SW 1271 (cell line): ENCODE measurements at regions not wholly inside any gene's neighbourhood (a gene's known extent, or its start where the extent isn't known, plus 50 kb on each side); places are given as distances from the start of the nearest gene placed in this dataset.

Source experiments
- DNase-seq, 2 experiments: peaks; one replicate each; lab custom pipeline; 2025; lab: John Stamatoyannopoulos, UW

- no peak for DNase-seq
These were observed 115.7 kb downstream of the OAT start for GRCh38 chr10:124302951-124303505.

- no peak for DNase-seq
These were observed 117.0 kb downstream of the OAT start for GRCh38 chr10:124301736-124302135.

DNA sequence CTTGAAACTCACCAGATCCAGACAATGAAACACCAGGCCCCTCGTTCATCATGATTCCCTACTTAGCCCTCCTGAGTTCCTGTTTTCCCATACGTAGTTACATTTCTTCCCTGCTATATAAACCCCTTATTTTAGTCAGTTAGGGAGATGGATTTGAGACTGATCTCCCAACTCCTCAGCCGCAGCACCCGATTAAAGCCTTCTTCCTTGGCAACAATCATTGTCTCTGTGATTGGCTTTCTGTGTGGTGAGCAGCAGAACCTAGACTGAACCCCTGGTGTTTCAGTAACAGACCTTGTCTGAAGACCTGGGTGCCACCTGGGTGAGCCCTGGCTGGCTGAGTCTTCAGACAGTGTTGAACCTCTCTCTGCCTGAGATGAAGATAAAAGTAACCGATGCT is 118.0 kb downstream of the OAT start:
- DNase-seq: no peak

GRCh38 chr10:124300224-124300623 is 118.5 kb downstream of the OAT start:
- no peak for DNase-seq

DNA sequence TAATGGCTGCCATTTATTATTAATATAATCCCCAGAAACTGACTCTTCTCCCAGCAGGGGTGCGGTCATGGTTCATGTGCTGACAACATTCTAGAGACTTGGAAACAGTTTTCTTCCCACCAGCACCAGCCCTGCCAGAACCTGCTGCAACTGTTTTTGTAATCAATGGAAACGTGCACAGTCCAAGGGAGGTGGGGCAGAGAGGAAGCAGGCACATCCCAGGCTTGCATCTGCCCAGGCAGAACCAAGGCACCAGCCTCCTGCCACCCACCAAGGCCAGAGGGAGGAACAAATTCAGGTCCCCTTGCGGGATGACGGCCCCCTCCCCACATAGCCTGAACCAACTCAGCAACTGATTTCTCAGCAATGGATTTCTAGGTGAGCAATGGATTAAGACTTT is 119.0 kb downstream of the OAT start:
- no peak for DNase-seq

- no peak for DNase-seq
These were observed 119.8 kb downstream of the OAT start for GRCh38 chr10:124298891-124299290.

- no peak for DNase-seq
These were observed 121.6 kb downstream of the OAT start for GRCh38 chr10:124296813-124297788.

DNA sequence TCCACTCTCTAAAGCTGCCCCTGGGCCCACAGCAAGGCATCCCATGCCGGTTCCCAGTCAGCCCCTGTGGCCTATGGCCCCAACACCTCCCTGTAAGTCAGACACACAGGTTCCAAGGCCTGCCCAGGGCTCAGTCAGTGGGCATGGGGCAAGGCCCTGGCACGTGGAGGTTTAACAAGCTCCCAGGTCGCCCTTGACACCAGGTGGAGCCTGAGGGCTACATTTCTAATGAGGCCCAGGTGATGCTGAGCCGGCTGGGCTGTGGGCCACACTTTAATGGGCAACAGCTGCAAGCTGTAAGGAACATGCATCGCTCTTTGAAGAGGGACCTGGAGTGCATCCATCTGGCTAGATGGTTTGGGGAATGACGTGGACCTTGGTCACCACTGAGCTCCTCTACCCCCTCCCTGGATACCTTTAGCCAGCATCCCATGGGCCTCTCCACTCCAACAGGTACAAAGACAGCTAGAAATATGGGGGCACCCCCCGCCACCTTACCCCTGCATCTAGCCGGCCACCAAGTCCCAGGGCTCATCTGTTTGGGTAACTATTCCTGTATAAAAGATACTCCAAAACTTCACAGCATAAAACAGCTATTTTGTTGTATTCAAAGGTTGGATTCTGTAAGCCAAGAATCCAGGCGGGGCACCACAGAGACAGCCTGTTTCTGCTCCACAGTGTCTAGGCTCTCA is 122.5 kb downstream of the OAT start:
- no peak for DNase-seq

DNA sequence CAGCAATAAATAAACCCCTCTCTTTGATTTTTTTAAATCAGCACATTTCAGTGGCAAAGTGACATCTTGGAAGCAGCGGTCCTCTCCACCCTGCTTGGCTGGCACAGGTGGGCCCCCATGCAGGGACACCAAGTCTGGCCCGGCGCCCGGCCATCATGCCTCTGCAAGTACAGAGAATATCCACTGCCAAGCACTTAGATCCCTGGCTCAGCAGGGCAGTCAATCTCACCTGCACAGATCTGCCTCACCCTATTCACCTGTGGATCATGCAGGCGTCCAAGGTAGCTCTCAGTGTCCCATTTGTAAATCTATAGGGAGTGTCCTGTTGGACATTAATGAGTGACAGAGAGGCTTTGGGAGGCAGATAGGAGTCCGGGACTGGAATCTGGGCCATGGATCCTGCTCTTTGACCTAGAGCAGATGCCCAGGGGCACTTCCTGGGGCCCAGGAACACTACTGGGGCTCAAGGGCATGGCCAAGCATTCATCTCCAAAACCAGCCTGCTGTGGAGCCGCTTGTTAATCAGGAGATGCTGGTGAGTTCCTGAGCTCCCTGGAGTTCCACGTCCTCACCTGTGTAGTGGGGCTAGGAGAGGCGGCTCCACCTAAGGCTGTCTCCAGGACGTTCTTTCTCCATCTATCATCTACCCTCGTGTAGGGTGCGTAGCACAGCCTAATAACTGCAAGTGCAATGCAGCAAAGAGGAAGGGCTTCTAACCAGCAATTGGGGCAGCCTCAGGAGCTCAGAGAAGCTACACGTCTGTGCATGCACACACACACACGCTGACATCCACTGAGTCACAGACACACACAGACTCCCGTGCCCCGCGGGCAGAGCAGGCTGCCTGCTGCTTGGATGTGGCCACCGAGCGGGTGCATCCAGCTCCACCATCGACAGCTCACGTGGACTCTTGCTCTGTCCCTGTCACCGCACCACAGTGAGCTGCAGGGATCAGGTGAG is 123.6 kb downstream of the OAT start:
- DNase-seq: no peak

DNA sequence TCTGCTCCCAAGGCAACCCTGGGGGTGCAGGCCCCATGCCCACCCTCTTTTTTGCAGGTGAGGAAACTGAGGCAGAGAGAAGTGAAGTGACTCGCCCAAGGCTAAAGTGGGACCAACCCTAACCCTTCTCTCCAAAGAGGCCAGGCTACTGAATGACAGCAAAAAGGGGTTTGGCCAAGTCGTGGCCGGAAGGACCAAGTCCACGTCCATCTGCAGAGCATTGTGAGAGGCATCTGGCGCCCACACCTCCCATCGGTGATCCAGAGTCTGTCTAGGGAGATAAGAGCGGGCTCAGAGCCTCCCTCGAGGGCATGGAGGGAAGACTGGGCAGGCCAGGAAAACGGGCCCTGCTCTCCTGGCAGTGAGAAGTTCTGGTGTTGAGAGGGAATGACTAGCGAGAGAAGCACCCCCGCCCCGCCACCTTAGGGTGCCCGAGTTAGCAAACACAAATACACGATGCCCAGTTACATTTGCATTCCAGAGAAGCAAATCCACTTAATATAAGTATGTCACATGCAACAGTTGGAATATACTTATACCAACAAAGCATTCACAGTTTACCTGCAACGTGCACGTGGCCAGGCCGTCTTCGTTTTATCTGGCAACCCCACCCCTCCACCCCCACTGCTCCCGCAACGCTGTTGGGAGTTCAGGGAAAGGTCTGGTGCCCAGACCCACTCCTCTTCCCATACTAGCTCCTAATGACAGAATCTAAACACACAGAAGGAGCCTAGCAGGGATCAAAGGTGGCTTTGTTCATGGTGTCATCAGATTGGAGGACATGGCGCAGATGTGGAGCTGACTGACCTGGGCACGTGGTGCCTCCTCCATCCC is 124.9 kb downstream of the OAT start:
- DNase-seq: no peak

DNA sequence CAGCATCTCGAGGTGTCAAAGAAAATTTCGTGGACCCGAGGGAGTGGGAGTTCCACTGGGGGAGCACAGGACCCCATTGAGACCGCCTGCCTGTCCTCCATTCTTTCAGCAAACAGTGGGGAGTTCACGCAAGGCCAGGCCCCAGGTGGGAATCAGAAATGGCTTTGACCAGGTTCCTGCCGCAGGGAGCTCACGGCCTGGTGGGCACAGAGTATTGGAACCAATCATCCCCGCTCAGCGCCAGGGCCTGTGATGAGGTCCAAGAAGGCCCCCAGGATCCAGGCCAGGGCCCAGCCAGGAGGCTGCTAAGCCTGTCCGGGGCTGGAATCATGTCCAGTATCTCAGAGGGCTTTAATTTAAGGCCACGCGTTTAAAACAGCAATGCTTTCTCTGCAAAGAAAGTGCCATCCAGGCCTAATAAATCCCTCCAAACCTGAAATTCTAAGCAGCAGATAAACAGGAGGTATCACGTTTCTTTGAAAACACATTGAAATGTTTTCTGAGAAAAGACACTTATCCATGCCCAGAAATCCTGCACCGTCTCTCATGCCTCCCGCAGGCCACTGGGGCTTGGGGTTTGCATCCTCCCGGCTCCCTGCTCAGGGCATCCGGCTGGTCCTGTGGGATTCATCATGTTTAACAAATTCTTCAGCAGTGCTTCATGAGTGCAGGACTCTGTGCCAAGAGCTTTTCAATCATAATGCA is 125.7 kb downstream of the OAT start:
- no peak for DNase-seq

DNA sequence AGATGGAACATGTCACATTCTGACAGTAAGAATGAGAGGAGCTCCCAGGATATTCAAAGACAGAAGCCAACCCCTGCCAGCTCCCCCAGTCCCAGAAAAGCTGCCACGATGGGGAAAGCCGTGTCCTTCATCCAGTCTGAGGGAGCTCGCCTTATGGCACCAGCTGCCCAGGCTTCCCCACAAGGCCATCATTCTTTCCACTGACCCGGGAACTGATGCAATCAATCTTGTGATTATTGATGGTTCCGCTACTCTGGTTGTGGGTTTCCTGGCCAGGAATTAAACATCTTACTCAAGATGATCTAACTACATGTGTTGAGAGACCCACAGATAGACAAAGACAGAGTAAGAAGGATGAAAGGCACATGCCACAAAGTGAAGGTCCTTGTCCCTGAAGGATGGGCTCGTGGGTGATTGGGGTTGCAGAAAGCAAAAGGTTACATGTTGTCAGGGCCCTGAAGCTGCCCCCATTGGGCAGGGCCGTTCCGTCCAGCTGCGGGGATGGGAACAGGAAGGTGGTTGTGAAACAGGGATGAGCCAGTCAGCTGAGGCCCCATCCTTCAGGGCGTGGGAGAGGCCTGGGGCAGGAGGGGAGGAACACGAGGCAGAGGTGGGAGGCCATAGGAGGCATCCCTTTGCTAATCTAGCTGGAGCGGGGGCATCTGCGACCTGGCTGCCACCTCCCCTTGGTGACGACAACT is 127.6 kb downstream of the OAT start:
- no peak for DNase-seq

DNA sequence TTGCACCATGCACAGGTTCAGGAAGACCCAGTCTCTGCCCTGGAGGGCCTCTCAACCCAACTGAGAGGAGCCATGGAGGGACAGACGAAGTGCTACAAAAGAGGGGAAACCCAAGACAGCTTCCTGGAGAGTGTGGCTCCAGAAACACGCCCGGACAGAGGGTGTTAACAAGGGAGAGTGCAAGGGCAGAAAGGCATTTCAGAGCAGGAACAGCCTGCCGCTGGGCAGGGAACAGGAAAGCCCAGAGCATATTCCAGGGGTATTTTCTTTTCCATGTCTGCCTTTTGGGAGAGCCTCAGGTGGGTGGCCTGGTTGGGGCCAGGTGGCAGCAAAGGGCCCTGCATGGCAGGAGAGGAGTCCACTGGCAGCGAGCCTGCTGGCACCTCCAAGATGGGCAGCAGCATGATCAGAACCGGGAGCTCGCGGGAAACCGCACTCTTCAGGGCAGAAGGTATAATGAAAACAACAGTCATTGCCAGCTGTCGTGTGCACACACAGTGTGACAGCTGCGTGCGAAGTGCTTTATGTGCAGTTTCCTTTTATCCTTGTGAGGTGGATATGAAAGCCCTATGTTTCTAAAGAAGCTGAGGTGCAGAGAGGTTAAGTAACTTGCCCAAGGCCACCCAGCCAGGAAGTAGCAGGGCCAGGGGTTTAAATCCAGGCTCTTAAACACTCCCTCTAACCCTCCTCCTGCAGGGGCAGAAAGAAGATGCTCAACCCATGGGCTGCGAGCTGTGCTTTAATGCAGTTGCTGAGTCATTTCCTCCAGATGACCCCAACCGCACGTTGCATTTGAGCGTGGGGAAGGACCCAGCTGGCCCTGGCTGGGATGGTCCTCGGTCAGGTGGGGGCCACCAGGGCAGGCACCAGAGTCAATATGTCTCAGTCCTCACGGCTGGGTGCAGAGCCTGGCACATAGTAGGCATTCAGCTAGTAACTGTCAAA is 128.6 kb downstream of the OAT start:
- DNase-seq: no peak

DNA sequence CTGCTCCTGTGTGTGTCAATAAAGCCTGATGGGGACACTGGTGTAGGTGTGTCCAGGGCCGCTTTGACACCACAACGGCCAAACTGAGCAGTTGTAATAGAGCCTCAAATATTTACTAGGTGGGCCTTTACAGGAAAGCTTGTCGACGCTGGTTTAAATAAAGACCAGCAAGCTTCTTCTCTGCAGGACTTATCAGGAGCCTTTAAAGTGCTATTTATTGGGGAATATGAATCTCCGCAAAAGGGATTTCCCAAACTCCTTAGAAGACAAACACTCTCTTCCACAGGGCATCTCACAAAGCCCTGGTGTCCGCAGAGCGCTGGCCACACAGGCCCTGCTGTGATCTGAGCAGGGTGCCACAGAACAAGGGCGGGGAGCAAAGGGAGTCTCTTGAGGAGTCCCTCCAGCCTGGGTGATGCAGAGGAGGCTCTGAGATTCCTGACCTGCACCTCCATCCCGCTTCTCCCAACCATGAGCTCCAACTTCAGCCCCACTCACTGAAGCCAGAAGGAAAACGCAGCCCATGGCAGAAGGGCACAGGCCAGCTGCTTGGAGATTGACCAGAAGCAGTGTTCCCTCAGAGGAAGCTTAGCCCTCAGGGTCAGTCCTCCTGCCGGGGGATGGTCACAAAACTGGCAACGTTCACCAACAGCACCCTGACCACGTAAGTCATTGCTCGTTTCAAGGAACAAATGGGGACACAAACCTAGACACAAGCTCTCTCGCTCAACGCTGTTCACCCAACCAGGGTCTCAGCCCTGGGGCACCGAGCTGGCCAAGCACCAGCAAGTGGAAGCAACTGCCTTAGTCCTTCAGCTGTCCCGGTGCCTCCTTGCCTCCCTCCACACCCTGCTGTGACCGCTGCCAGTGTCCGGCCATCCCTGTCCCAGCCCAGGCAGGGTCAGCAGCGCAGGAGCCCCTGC is 129.5 kb downstream of the OAT start:
- no peak for DNase-seq

DNA sequence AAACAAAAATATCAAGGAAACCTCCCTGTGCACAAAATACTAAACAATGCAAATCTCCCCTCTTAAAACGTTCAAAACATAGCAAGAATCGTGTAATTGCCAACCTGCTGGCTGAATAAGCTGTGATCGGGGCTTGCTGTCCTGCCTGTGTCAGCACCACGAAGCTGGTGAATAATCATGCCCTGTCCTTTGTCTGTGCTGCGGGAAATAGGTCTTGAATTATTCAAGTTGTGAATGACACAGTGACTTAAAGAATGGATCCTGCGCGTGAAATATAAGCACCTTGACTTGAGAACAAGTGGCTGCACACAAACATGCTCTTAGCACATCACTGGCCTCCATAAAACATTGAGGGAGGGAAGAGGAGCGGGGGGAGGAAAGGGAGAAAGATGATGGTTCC is 130.2 kb downstream of the OAT start:
- no peak for DNase-seq

DNA sequence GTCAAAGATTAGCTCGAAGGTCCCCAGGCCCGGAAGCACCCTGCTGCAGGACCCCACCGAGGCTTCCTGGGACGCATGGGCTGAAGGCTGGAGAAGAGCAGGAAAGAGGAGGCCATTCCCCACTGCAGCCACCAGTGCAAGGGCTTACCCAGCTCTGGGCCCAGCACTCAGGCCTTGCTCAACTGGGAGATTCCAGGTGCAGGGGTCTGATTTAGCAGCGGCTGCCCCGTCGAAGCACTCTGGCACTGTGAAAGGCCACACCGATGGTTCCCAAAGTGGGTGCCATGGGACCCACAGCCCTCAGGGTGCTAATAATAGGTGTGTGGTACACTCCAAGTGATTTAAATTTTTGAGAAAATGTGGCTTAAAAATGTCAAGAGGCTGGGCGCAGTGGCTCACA is 130.9 kb downstream of the OAT start:
- no peak for DNase-seq

DNA sequence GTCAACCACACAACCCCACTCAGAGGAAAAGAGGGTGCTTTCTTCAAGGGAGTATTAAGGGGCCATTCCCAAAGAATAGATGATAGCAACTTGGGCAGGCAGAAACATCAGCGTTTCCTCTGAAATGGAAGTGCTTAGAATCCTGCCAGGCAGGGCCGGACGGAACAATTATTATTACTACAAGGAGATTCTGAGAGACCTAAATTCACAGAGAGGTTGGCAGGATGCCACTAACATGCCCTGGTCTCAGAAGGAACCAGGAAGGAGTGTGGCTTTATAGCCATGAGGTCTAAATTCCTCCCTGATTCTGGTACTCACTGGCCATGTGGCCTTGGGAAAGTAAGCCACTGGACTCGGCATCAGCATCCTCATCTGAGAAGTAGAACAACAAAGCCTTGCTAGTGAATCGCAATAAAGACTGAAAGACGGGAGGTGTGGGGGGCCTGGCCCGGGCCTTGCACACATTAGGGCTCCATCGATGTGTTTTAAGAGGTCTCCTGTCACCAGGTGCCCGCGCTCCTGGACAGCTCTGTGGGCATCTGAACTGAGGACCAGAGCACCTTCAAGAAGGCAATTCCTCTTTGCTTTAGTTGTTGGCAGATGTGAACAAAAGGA is 131.5 kb downstream of the OAT start:
- DNase-seq: no peak
